A549 (cell line): ENCODE measurements at regions not wholly inside any gene's neighbourhood (a gene's known extent, or its start where the extent isn't known, plus 50 kb on each side); places are given as distances from the start of the nearest gene placed in this dataset.

Experiments used
- ATAC-seq, 2 experiments: fragments of 200-7000 bp in 1 of 2; fragments of >200 bp in 1 of 2; cut with Nextera tagmentation in 1 of 2; cut with Tn5 transposase in 1 of 2; 3 replicates each; pipeline versions ENCODE4 v1.8.0 to v1.9.1; 2018 to 2020; ENCODE audit warnings: mild to moderate bottlenecking in 1 of 2, moderate library complexity in 1 of 2
- CTCF ChIA-PET: fragments of 300-600 bp; sonication (Branson Sonifier 250); formaldehyde crosslinking; extraction: SDS; loops from one replicate; lab custom pipeline; 2021; ENCODE audit warnings: antibody characterized with exemption, inconsistent platforms; lab: Yijun Ruan, JAX
- POLR2A ChIA-PET: fragments of 350-600 bp; formaldehyde crosslinking; extraction: SDS; loops from one replicate; lab custom pipeline; 2021; ENCODE audit warnings: antibody characterized with exemption, inconsistent platforms; lab: Yijun Ruan, JAX
- DNase-seq, 2 experiments: peaks; one replicate each; pipeline versions ENCODE4 v3.0.0 to v3.0.0-alpha.2; 2011 to 2016; ENCODE audit warnings: low read depth in 1 of 2, low spot score in 1 of 2
- FAIRE-seq: peaks from 2 replicates; lab custom pipeline; 2011; peaks lifted over from hg19 to GRCh38; lab: Jason Lieb, UNC
- H3K27ac ChIP-seq, 2 experiments: fragments of >200 bp; sonication (Bioruptor Twin); formaldehyde crosslinking; 3 replicates each; pipeline ENCODE4 v1.5.1; 2016 to 2017
- H3K4me1 ChIP-seq: fragments of >200 bp; sonication (Bioruptor Twin); formaldehyde crosslinking; 3 replicates; pipeline ENCODE4 v1.6.1; 2016
- H3K4me2 ChIP-seq: fragments of >200 bp; sonication (Bioruptor Twin); formaldehyde crosslinking; 3 replicates; pipeline ENCODE4 v1.6.1; 2016
- H3K4me3 ChIP-seq: fragments of >200 bp; sonication (Bioruptor Twin); formaldehyde crosslinking; 3 replicates; pipeline ENCODE4 v1.5.1; 2016
- H3K9me3 ChIP-seq: fragments of >200 bp; sonication (Bioruptor Twin); formaldehyde crosslinking; 3 replicates; pipeline ENCODE4 v1.6.1; 2016
- BCL3 ChIP-seq: fragments of >200 bp; sonication (Bioruptor Twin); formaldehyde crosslinking; IDR thresholded peaks from 3 replicates; pipeline ENCODE4 v1.6.1; 2016
- CBX8 ChIP-seq: fragments of 200-600 bp; sonication (generic); IDR thresholded peaks from 2 replicates; pipeline ENCODE4 v1.6.1; 2016
- EHF ChIP-seq: fragments of 250-450 bp; sonication (Bioruptor Pico); IDR thresholded peaks from 2 replicates; pipeline ENCODE4 v1.5.0; 2020; ENCODE audit warnings: mild to moderate bottlenecking
- EHMT2 ChIP-seq: fragments of 200-600 bp; sonication (generic); IDR thresholded peaks from 2 replicates; pipeline ENCODE4 v1.6.1; 2016; ENCODE audit warnings: antibody characterized with exemption, low read depth, mild to moderate bottlenecking, moderate library complexity
- ELK1 ChIP-seq: fragments of 150-350 bp; IDR thresholded peaks from 2 replicates; pipeline ENCODE4 v1.6.1; 2014; ENCODE audit warnings: low read depth, mild to moderate bottlenecking, low read length
- ESRRA ChIP-seq: fragments of 150-350 bp; IDR thresholded peaks from 2 replicates; pipeline ENCODE4 v1.6.1; 2014; ENCODE audit warnings: mild to moderate bottlenecking, low read length, borderline replicate concordance
- HEYL ChIP-seq: fragments of 250-450 bp; sonication (Bioruptor Pico); IDR thresholded peaks from 2 replicates; pipeline ENCODE4 v1.8.0; 2021; ENCODE audit warnings: mild to moderate bottlenecking, moderate library complexity
- HOXB5 ChIP-seq: fragments of 250-450 bp; sonication (Bioruptor Pico); IDR thresholded peaks from 2 replicates; pipeline ENCODE4 v1.5.0; 2020; ENCODE audit warnings: mild to moderate bottlenecking, moderate library complexity
- KDM1A ChIP-seq: fragments of 200-600 bp; sonication (generic); IDR thresholded peaks from 2 replicates; pipeline ENCODE4 v1.6.1; 2016; ENCODE audit warnings: low read depth, mild to moderate bottlenecking
- NFE2L2 ChIP-seq: fragments of 150-350 bp; conservative IDR thresholded peaks from 2 replicates; pipeline ENCODE4 v1.6.1; 2014; ENCODE audit warnings: low read length
- PBX3 ChIP-seq: IDR thresholded peaks from 2 replicates; pipeline ENCODE4 v1.6.1; 2012
- POLR2A ChIP-seq: IDR thresholded peaks from 2 replicates; pipeline ENCODE4 v1.6.1; 2012; ENCODE audit warnings: mild to moderate bottlenecking, low read length
- RAD21 ChIP-seq, 2 experiments: fragments of >200 bp in 1 of 2; sonication (Bioruptor Twin) in 1 of 2; formaldehyde crosslinking in 1 of 2; IDR thresholded peaks in 1 of 2; conservative IDR thresholded peaks in 1 of 2; 2 replicates in 1 of 2; 3 replicates in 1 of 2; pipeline ENCODE4 v1.6.1; 2012 to 2018; ENCODE audit warnings: inconsistent platforms in 1 of 2
- SMC3 ChIP-seq: fragments of >200 bp; sonication (Bioruptor Twin); formaldehyde crosslinking; IDR thresholded peaks from 3 replicates; pipeline ENCODE4 v1.6.1; 2018; ENCODE audit warnings: inconsistent platforms
- SREBF2 ChIP-seq: fragments of 450-650 bp; IDR thresholded peaks from 2 replicates; pipeline ENCODE4 v1.6.1; 2014; ENCODE audit warnings: mild to moderate bottlenecking, moderate library complexity
- ZC3H11A ChIP-seq: fragments of 450-650 bp; IDR thresholded peaks from 2 replicates; pipeline ENCODE4 v1.6.1; 2014; ENCODE audit warnings: antibody characterized with exemption, mild to moderate bottlenecking
- ZFP36 ChIP-seq: fragments of 450-650 bp; IDR thresholded peaks from 2 replicates; pipeline ENCODE4 v1.6.1; 2014; ENCODE audit warnings: borderline replicate concordance; ENCODE audit not compliant: partially characterized antibody
- ZNF302 ChIP-seq: fragments of 250-450 bp; sonication (Bioruptor Pico); IDR thresholded peaks from 2 replicates; pipeline ENCODE4 v1.9.0; 2021; ENCODE audit warnings: inconsistent platforms, mild to moderate bottlenecking, moderate library complexity
- WGBS: methylation state at CpG from one replicate; pipeline ENCODE4 v1.1.6; 2017; ENCODE audit errors: missing lambda C conversion rate; 5-methylcytosine and 5-hydroxymethylcytosine counted together

- Histone ChIP-seq H3K4me1 (no peaks in the 10 kb centered on the region), H3K4me2 (no peak overlapping the region), H3K27ac (no peak overlapping the region), H3K4me3 (no peak overlapping the region), H3K9me3 (no peaks in the 10 kb centered on the region)
- FAIRE-seq (no peak), ATAC-seq (no peak), DNase-seq (no peak)
- ChIA-PET CTCF (interaction anchor here (1.2 to 1.6 kb wide), 3 partner anchors 14 to 41 kb away, joined by 4 to 5 read pairs (median 4); no protein-coding TSS in a partner anchor), POLR2A (no interaction called here)
- TF ChIP-seq ELK1, result no peak
- TF ChIP-seq PBX3, result no peak
- WGBS, result 36% methylated on average over 12 of the region's 12 CpGs
Observed at GRCh38 chr14:89067293-89067972, 243.0 kb downstream of the TTC8 start.

- ATAC-seq (no peak), FAIRE-seq (no peak), DNase-seq (no peak)
- ChIA-PET POLR2A (no interaction called here), CTCF (no interaction called here)
- H3K4me3 ChIP-seq, result no peak overlapping the region
- 38% methylated on average over 16 of the region's 16 CpGs for WGBS
- TF ChIP-seq CBX8 (no peak), EHMT2 (no peak), RAD21 (conservative IDR thresholded peaks at IDR 0.05 in 1 of 2, IDR thresholded peaks at IDR 0.05 in 1 of 2) (no peak), ZNF302 (CRISPR knock-in tag) (no peak)
- H3K4me2 ChIP-seq, result no peak overlapping the region
- no peaks in the 10 kb centered on the region for H3K4me1 ChIP-seq
- no peaks in the 10 kb centered on the region for H3K9me3 ChIP-seq
- H3K27ac ChIP-seq, result no peak overlapping the region
Observed at GRCh38 chr14:89078021-89078795, 253.8 kb downstream of the TTC8 start.

GRCh38 chr14:89085231-89085731, 260.8 kb downstream of the TTC8 start:
- 51% methylated on average over 12 of the region's 12 CpGs for WGBS
- CTCF ChIA-PET, result no interaction called here
- POLR2A ChIA-PET, result no interaction called here
- Histone ChIP-seq H3K4me3 (no peak overlapping the region), H3K27ac (no peak overlapping the region), H3K4me1 (no peaks in the 10 kb centered on the region), H3K4me2 (no peak overlapping the region), H3K9me3 (no peaks in the 10 kb centered on the region)
- TF ChIP-seq ZFP36 (no peak), NFE2L2 (no peak), ZC3H11A (no peak), EHF (CRISPR knock-in tag) (no peak), SMC3 (no peak), KDM1A (no peak)
- FAIRE-seq, result no peak
- DNase-seq, result no peak
- ATAC-seq, result no peak

- CTCF ChIA-PET, result no interaction called here
- H3K27ac ChIP-seq, result no peak overlapping the region
- FAIRE-seq, result no peak
- no peak for TF ChIP-seq SREBF2
- no peak for TF ChIP-seq HEYL (CRISPR knock-in tag)
- no peak for TF ChIP-seq PBX3
- no peak for TF ChIP-seq ESRRA
- no peak for TF ChIP-seq KDM1A
- TF ChIP-seq HOXB5 (CRISPR knock-in tag), result no peak
- TF ChIP-seq EHMT2, result no peak
- no peak for TF ChIP-seq BCL3
- no peak for TF ChIP-seq ZNF302 (CRISPR knock-in tag)
- no peak for TF ChIP-seq ELK1
- no peak for TF ChIP-seq POLR2A
- TF ChIP-seq, all 56 proteins: peak for 0
- H3K4me3 ChIP-seq, result no peak overlapping the region
- WGBS, result 46% methylated on average over 9 of the region's 9 CpGs
- no peak overlapping the region for H3K4me2 ChIP-seq
- POLR2A ChIA-PET, result no interaction called here
- H3K4me1 ChIP-seq, result no peaks in the 10 kb centered on the region
- DNase-seq (no peak), ATAC-seq (no peak)
- no peaks in the 10 kb centered on the region for H3K9me3 ChIP-seq
Observed at GRCh38 chr14:89085737-89086382, 261.4 kb downstream of the TTC8 start.
